HS-27A (cell line): ENCODE measurements at regions not wholly inside any gene's neighbourhood (a gene's known extent, or its start where the extent isn't known, plus 50 kb on each side); places are given as distances from the start of the nearest gene placed in this dataset.
"Not testable (repeated sequence)": the region's sequence is repeated elsewhere in the genome, so short reads cannot be mapped to it uniquely, and the experiment has no call there.

Source experiments
- DNase-seq: peaks from one replicate; pipeline ENCODE4 v3.0.0-alpha.2; 2012; ENCODE audit warnings: low read depth, missing footprints

DNA sequence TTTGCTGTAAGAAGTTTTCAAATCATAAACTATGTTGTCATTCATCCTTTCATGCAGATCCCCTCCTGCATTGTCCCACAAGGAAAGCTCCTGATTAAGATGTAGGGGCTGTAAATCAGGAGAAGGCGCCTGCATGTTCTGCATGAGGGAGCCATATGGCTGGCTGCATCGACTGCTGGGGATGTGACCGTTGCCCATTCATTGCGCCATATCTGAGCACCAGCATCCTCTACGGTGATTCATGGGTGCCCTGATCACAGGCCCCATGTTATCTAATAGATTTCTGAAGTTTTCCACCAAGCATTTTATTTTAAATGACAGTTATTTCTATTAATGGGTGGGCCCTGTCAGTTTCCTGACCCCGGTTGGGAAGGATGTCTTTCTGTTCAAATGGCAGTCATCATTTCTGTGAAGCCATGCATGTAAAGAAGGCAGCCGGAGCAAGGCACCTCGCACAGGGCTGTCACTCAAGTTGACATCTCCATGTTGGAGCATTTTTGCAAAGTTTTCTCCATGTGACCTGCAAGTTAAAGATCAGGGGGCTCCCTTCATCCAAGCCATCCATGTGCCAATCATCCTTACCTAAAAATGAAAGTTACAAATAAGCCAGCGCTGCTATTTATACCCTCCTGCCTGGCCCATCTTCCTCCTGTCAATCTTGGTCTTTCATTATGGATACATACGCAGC, 128.8 kb downstream of the TEX36 start:
- no peak for DNase-seq

GRCh38 chr10:125553091-125553490, 129.9 kb downstream of the TEX36 start:
- DNase-seq: no peak

- DNase-seq: no peak
Measured at GRCh38 chr10:125551247-125551646, 131.7 kb downstream of the TEX36 start.

DNA sequence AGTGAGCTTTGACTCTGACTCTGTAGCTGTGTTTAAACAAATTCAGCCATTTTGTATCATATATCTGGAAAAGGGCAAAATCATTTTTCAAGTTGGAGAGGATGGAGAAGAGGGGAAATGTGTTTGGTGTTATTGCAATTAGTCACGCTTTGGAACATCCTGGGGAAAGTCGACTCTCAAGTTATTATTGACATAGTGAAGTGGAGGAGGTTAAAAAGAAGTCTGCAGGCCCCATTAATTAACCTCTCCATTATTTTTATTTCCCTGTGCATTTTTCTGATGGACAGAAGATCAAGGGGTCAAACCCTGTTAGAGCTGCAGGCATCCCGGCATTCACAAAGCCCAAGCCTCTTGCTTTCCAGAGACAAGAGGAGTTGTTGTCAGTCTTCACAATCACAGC, 132.6 kb downstream of the TEX36 start:
- no peak for DNase-seq

DNA sequence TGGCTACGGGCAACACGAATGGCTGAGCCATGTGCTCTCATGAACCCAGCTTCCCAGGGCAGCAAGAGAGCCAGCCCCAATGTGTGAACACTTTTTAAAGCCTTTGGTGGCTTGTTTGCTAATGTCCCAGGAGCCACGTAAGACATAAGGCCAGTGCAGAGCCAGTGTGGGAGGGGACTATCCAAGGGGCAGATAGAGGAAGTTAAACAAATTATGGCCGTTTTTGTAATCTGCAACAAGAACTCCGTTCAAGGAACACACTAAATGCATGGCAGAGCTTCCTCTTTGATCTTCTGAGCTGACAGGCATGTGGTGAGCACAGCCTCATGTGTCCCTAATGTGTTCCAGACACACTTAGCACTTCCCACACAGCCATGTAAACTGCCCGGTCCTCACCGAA, 133.3 kb downstream of the TEX36 start:
- DNase-seq: no peak

- no peak for DNase-seq
Measured at GRCh38 chr10:125548878-125549277, 134.1 kb downstream of the TEX36 start.

DNA sequence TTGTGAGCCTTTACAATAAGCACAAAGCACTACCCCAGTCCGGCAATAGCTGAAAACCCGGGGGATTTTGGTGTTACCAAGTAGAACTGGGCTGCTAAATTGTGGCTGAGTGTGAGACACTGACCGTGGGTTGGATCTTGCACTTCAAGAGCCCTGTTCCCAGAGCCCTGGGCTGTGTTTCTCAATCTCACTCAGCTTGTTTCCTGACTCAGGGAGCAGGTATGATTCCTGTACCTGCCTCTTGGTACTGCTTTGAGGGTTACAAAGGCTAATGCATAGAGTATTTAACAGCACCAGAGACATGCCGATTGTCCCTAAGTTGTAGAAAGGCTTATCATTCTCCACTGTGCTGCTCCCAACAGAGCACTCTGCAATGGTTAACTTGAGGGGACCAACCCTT, 134.6 kb downstream of the TEX36 start:
- DNase-seq: no peak

GRCh38 chr10:125547010-125547650, 135.8 kb downstream of the TEX36 start:
- DNase-seq: no peak

- DNase-seq: no peak
Measured at GRCh38 chr10:125543796-125544195, 139.2 kb downstream of the TEX36 start.

DNA sequence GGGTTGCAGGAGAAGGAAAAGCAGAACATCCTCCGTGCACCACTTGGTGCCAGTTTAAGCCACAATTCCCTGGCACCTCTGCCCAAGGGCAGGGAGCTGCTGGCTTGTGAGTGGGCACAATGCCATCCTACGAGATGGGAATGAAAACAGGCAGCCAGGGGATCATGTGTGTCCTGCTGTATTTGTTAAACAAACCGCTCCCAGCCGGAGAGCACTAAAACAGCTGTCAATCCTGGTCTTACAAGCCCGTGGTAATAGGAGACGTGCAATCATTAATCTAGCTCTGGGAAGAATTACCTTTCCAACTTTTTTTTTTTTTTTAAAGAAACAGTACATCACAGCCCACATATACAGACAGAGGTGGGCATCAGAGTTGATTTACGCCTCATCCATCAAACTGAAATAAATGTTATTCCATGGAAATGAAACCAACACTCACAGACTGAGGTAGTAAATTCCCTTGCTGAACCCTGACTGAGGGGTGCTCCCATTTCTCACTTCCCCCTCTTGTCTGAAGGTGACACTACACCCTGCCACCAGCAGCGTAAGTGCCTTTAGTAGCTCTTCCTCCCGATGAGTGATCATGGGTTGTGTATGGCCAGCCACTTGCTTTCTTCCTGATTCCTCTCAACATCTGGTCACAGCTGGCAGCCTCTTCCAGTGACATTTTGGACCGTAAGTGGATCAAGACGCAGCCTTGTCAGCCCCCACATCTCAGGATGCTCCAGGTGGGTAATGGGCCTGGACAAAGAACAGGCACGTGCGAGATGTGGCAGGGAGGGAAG, 143.8 kb downstream of the TEX36 start:
- no peak for DNase-seq

GRCh38 chr10:125536236-125536635, 146.7 kb downstream of the TEX36 start:
- no peak for DNase-seq

GRCh38 chr10:125535559-125535958, 147.4 kb downstream of the TEX36 start:
- DNase-seq: no peak

DNA sequence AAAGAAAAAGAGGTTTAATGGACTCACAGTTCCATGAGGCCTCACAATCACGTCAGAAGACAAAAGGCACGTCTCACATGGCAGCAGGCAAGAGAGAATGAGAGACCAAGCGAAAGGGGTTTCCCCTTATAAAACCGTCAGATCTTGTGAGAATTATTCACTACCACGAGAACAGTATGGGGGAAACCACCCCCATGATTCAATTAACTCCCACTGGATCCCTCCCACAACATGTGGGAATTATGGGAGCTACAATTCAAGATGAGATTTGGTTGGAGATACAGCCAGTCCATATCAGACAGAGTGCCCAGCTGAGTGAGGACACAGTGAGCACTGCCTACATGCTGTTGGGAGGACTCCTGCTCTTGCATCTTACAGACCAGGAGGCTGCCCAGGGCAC, 148.4 kb downstream of the TEX36 start:
- DNase-seq: no peak

- no peak for DNase-seq
Measured at GRCh38 chr10:125533866-125534265, 149.1 kb downstream of the TEX36 start.

GRCh38 chr10:125531465-125531864, 151.5 kb downstream of the TEX36 start:
- DNase-seq: no peak

DNA sequence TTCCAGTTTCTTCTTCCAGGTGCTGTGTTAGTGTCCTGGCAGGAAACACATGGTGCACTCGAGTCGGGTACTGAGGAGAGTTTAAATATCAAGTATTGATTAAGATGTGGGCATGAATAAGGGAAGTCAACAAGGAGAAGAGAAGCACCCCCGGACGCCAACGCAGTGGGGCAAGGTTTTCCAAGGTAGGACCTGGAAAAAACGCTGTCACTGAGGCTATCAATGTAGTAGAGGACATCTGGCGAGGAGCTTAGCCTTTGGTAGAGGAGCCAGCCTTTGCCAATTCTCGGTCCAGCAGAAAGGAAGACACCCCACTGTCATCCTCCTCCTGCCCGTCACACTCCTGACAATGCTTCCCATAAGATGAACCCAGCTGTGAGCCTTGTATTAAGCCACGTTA, 159.6 kb downstream of the TEX36 start:
- DNase-seq: no peak

DNA sequence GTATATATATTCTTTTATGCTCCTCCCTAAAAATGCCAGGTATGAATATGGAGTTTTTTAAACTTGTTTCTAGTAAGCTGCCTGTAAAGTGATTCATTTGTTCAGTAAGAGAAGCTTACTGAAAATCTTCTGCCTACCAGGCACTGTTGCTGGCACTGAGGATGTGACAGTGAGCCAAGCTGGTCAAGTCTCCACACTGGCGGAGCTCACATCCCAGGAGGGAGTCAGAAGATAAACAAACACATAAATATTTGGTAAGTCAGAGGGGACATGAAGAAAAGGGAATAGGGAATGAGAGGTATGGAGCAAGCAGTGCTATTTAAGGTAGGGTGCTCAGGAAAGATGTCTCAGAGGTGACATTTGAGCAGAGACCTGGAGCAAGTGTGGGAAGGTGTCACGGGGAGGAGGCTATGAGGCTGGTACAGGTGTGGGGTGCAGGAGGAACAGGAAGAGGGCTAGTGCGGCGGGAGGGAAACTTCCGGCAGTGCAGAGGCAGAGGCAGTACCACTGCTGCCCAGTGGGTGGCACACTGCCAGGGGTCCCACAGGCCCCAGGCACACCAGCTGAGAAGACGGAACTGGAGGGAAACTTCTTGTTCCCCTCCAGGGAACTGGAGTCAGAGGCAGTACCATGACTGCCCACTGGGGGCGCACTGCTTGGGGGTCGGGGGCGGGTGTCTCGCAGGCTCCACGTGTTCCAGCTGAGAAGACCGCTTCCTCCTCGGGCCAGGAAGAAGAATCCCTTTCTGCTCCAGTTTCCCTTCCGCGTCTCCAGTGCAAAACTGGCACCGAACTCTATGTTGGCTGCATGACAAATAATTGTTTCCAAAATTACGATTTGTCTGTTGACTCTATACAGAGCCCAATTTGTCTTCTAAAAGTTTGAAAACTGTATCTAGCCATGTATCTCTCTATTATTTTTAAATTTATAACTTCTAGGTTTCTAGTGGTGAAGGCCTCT, 161.0 kb downstream of the TEX36 start:
- DNase-seq: no peak

GRCh38 chr10:125520968-125521367, 162.0 kb downstream of the TEX36 start:
- no peak for DNase-seq

GRCh38 chr10:125518397-125518796, 164.6 kb downstream of the TEX36 start:
- DNase-seq: not testable (repeated sequence)

GRCh38 chr10:125515571-125515970, 167.4 kb downstream of the TEX36 start:
- DNase-seq: no peak

- DNase-seq: no peak
Measured at GRCh38 chr10:125514206-125515162, 168.5 kb downstream of the TEX36 start.
